ENCODE measurements at regions not wholly inside any gene's neighbourhood (a gene's known extent, or its start where the extent isn't known, plus 50 kb on each side); places are given as distances from the start of the nearest gene placed in this dataset.

DNA sequence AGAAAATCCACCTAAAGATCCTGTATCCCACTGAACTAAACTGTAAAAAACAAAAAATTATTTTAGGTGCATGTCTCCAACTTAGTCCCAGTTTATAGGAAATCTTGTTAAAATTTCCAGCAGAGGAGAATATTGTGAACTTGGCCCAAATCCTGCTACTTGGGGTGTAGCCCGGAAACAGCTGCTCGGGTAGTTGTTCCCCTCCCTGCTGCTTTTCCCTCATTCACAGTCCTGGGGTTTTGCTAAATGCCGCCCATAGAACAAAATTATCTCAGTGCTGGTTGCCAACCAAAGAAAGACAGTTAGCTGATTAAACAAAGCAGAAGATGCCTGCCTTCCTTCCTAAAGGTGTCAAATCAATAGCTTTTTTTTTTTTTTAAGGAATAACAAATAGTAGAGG, 330.5 kb upstream of the KLF12 start:
- intact Hi-C loops (cut with micrococcal nuclease) (no loop called here), in situ Hi-C loops (cut with MboI) (no loop called here)
- H3K4me3 ChIP-seq = no peak overlapping the region
- H3K9me3 ChIP-seq (replicated peaks; ENCODE audit: control insufficient read depth, insufficient read depth, low read depth, low read length) = no peaks in the 10 kb centered on the region
- CTCF ChIA-PET (ENCODE audit: low intra/inter-chr PET ratio) = no interaction called here
- H3K36me3 ChIP-seq (ENCODE audit: control insufficient read depth, insufficient read depth, low read length) = no peaks in the 10 kb centered on the region
- WGBS (ENCODE audit: insufficient coverage, low coverage, missing lambda C conversion rate) = 4% methylated on average over 3 of the region's 3 CpGs
- no peaks in the 10 kb centered on the region for H3K4me1 ChIP-seq (replicated peaks in 1 of 2; ENCODE audit: control insufficient read depth in 2 of 2, insufficient read depth in 2 of 2, low read length in 2 of 2)
- FAIRE-seq = no peak
- POLR2A ChIA-PET = no interaction called here
- no peak for DNase-seq (ENCODE audit: extremely low read depth in 1 of 4, low spot score in 3 of 4)
- H3K27me3 ChIP-seq (ENCODE audit: control insufficient read depth in 2 of 2, insufficient read depth in 2 of 2, low read length in 2 of 2) = no peaks in the 10 kb centered on the region
- no peak for ATAC-seq
- no peak overlapping the region for H3K27ac ChIP-seq (ENCODE audit: extremely low read depth, low read depth, low read length)
- H3K9me1 ChIP-seq (ENCODE audit: control insufficient read depth, insufficient read depth, low read length) = no peaks in the 10 kb centered on the region
- no peak overlapping the region for H2AFZ ChIP-seq (ENCODE audit: low read depth, low read length)
- BruUV-seq (replicated peaks) = no TSS peak
- no peaks in the 10 kb centered on the region for H3K79me2 ChIP-seq (ENCODE audit: control insufficient read depth, insufficient read depth, low read length)
- H4K20me1 ChIP-seq (replicated peaks; ENCODE audit: control insufficient read depth, insufficient read depth, low read length) = no peaks in the 10 kb centered on the region
- TF ChIP-seq MIER1 (IDR thresholded peaks at IDR 0.05; ENCODE audit: low read depth) (no peak), TAL1 (IDR thresholded peaks at IDR 0.05) (no peak), COPS2 (conservative IDR thresholded peaks at IDR 0.05) (no peak), POLR2B (IDR thresholded peaks at IDR 0.05; ENCODE audit: low read depth, partially characterized antibody) (no peak), MEIS2 (IDR thresholded peaks at IDR 0.05; ENCODE audit: partially characterized antibody) (no peak), NR1H2 (CRISPR knock-in tag; IDR thresholded peaks at IDR 0.05) (no peak), RNF2 (IDR thresholded peaks at IDR 0.05) (no peak), ZNF311 (CRISPR knock-in tag; IDR thresholded peaks at IDR 0.05) (no peak)
- TF ChIP-seq, protein P1, sequence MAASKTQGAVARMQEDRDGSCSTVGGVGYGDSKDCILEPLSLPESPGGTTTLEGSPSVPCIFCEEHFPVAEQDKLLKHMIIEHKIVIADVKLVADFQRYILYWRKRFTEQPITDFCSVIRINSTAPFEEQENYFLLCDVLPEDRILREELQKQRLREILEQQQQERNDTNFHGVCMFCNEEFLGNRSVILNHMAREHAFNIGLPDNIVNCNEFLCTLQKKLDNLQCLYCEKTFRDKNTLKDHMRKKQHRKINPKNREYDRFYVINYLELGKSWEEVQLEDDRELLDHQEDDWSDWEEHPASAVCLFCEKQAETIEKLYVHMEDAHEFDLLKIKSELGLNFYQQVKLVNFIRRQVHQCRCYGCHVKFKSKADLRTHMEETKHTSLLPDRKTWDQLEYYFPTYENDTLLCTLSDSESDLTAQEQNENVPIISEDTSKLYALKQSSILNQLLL (CRISPR knock-in tag; IDR thresholded peaks at IDR 0.05; ENCODE audit: borderline replicate concordance) = no peak
- no peak overlapping the region for H3K4me2 ChIP-seq (ENCODE audit: insufficient read depth, low read length)
- no peak overlapping the region for H3K9ac ChIP-seq (ENCODE audit: insufficient read depth in 1 of 2, low read depth in 2 of 2, low read length in 2 of 2)

Measured in K562 (cell line).